Islet precursor cell (in vitro differentiated cells): ENCODE measurements at regions not wholly inside any gene's neighbourhood (a gene's known extent, or its start where the extent isn't known, plus 50 kb on each side); places are given as distances from the start of the nearest gene placed in this dataset.
A peak's percentile ranks its signal among the peaks of the same experiment; 100 is the strongest.

Experiments used
- DNase-seq: peaks from one replicate; pipeline ENCODE4 v3.0.0-alpha.2; 2018

DNA sequence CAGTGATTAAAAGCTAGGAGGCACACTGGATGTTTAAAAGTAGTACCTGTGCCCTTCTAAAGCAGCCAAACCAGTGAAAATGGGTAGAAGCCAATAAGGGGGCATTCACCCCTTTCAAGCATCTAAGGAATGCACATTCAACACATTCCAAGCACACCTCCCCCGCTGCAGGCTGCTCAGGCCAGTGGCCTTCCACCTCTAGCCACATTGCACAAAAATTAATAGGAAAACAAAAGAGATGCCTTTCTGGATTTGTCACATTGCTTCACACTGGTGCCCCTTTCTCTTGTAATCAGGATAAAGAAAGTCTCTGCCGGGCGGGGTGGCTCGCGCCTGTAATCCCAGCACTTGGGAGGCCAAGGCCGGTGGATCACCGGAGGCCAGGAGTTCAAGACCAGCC lies 834.0 kb downstream of the USP25 start:
- DNase-seq: peak; percentile 88

GRCh38 chr21:16568244-16568643 lies 838.5 kb downstream of the USP25 start:
- no peak for DNase-seq

DNA sequence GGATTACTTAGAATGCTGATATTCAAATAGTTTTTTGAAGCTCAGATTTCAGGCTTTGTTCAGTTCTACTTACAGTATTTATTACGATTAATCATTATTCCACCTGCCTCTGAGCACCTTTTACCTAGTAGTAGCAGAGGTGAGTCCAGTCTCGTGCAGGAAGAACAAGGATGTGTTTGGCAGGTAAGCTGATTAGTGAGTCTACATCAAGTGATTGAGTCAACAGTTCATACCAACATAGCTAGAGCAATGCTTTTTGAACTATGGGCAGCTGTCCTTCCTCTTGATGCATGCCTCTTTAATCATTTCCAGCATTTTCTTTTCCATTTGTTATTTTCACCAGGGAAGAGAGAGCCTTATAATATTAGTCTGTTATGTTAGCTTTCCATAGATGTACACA lies 838.9 kb downstream of the USP25 start:
- DNase-seq: no peak

- no peak for DNase-seq
Observed at GRCh38 chr21:16569679-16570078, 839.9 kb downstream of the USP25 start.

GRCh38 chr21:16570171-16570570 lies 840.4 kb downstream of the USP25 start:
- no peak for DNase-seq

DNA sequence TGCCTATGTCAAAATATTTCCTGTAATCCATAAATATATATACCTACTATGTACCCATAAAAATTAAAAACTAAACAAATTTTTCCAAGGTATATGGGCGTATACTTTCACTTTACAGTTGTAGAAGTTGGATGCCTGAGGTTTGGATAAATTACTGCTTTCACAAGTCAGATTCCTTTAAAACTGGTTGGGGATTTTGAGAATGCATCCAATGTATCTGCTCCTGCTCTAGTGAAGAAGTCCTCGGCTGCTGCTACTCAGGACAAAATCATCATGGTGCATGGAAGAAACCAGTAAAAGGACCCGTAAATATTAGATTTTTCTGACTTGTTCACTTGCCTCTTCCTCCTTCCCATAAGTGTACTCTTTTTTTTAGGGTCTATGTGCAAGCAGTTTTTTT lies 841.1 kb downstream of the USP25 start:
- no peak for DNase-seq

- DNase-seq: no peak
Observed at GRCh38 chr21:16571594-16571993, 841.8 kb downstream of the USP25 start.

DNA sequence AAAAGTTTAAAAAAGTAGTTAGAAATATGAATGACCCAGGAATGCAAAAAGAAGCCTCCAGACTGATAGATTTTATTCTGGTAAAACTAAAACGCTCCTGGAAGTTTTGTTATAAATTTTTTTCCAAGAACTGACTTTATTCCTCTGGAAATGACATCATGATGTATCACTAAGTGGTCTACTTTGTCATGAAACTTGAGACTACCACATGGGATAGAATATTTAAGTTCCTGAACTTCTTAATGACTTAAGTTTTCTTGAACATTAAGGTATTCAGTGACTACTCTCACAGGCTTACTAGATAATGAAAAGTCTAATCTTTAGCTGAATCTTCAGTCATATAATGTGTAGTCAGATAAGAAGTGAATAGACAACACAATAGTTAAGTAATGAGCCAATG lies 842.2 kb downstream of the USP25 start:
- DNase-seq: no peak

GRCh38 chr21:16573578-16573977 lies 843.8 kb downstream of the USP25 start:
- peak; percentile 72 for DNase-seq

DNA sequence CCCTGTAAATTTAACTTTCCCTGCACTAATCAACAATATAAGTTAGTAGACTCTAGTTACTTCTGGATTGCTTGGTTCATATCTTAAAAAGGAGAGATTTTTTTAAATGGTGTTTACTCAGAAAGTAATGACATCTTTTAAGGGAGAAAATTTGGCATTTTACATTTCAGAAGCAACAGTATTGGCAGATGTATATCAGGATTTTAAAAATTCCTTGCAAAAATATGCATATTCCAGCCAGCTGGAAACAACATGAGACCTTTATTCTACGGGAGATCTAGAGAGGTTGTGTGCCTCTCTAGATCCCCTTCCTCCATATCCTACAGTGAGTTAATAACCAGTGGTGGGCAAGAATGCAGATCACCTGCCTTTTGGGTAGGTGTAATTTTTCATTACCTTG lies 848.2 kb downstream of the USP25 start:
- no peak for DNase-seq

DNA sequence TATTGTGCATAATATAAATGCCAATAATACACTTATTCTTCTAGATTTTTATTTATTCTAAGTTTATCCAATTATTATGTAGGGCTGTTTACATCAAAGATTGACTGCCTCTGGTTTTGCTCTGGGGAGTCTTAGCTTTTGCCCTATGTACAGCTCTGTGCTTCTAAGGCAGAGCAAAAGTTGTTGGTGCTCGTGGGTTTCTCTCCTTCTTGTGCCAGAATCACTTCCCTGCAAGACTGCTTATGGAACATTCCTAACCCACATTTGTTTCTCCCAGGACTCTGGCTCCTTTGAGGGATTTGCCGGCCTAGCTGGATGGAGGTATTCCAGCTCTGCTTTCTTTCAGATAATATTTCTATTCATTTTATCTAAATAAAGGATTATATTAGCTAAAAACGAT lies 849.1 kb downstream of the USP25 start:
- no peak for DNase-seq

DNA sequence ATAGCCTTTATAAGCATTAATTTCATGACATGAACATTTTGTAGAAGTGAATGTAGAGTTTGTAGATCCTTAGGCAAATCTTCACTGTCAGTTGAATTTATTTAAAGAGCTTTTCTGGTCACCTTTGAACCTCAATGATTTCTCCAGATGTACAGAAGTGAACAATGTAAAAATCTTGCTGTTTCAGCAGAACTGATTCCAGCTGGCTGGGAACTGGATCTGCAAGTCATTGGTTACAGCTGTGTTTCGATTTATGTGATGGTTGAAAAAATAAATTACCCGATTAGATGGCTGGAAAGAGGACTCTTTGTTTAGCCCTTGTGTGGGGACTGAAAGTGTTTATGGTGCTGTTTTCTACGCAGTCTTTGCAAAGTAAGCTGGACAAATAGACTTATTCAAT lies 849.8 kb downstream of the USP25 start:
- DNase-seq: no peak

GRCh38 chr21:16580661-16581060 lies 850.9 kb downstream of the USP25 start:
- DNase-seq: no peak

- DNase-seq: no peak
Observed at GRCh38 chr21:16583556-16583955, 853.8 kb downstream of the USP25 start.

- no peak for DNase-seq
Observed at GRCh38 chr21:16584756-16585155, 855.0 kb downstream of the USP25 start.

DNA sequence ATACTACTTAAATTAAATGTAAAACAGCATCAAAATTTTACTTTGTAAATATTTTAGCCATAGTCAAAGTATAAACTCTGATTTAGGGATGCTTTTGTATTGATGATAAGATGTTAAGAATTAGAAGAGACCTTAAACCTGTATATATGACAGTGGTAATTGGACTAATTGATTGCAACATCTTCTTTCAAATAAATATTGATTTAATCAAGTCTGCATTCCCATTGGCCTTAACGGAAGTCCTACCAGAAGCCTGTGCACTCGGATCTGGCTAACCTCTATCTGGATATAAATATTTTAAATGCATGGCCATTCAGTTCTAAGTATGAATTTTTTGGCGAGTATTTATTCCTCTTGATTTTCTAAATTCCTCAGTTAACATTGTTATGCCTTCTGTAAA lies 856.1 kb downstream of the USP25 start:
- no peak for DNase-seq

DNA sequence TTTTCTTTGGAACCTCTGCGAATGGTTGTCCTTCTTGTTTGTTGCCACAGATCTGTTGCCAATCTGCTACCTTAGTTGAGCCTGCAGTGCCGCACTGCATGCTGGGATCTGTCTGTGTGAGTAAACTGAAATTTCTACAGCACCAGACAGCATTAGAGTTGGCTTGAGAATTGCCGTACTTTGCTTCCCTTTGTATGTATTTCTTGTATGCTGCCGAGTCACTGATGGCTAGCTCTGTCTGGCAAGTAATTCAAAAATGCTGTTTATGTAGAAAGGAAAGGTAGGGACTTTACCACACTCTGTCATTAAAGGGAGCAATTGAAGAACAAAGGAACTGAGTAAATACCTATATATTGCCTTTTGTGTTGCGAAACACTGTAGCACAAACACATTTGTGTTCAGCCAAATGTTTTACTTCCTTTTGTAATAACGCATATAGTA lies 857.4 kb downstream of the USP25 start:
- DNase-seq: peak; percentile 70

DNA sequence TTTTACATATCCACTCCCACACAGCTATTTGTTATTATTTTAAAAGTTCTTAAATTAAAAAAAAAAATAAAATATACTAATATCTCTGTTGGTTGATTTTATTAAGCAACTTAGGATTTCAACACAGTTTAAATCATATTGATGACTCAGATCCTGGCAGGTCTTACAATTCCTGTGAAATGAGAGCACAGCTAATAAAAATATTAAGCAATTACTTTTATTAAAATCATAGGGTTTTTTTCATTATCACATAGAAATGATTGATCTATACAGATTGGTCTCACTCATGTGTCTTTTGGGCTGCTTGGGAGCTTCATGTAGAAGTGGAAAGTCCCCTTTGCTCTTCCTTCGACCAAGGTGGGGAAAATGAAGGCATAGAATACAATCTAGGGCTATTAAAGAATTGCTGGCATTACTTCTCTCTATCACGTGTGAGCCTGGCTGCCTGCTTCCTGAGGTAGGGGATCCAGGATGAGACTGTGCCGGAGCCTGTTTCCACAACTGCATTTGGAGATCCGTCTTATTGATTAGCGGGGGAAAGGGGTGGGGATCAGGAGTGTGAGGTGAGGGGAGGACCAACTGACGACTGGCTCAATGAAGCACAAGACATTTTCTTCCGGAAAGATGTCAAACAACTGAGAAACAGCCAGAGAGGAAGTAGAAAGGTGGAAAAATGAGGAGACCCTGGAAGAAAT lies 858.0 kb downstream of the USP25 start:
- peak; percentile 72 for DNase-seq

DNA sequence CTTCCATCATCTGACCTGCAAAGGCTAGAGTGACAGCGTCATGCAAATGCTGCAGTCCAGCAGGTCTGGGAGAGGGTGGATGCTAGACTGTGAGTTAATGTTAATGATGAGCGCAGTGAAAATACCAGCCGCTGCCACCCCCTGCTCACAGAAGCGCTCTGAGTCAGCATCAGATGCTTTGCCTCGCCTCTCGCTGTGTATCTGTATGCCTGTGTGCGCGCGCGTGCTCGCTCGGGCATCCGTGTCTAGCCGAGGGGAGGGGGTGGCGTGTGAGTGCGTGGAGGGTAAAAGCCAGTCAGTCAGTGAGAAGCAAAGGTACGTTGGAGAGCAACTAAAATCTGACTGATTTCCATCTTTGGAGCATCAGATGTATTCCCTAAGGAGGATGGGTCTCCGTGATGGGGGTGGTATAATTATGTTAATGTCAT lies 858.7 kb downstream of the USP25 start:
- peak; percentile 97 for DNase-seq

- DNase-seq: no peak
Observed at GRCh38 chr21:16589006-16589898, 859.5 kb downstream of the USP25 start.

- no peak for DNase-seq
Observed at GRCh38 chr21:16590186-16590585, 860.4 kb downstream of the USP25 start.

DNA sequence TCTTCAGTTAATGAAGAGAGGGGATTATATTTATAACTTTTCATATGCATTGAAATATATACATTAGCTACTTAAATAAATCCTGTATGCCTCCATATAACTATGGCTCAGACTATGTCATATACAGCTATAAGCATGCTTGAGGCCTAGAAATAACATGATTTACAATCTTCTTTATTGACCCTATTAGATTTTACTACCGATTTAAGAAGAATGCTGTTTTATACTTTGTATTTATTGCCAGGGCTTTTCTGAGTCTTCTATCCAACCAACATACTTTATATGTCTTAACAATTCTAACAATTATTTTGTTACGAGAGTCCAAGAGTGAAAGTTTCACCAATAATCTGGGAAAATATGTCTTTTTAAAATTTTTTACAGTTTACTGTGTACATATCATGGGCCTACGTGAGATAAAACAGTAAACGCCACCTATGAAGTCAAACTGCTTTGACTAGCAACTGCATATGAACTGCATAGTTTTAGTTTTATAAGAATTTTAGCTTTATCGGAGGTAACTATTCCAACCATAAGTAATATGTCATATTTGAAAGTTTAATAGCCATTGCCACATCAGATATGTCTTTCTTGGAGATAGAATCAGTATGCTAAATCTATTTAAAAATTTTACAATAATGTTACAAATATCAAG lies 861.0 kb downstream of the USP25 start:
- no peak for DNase-seq

DNA sequence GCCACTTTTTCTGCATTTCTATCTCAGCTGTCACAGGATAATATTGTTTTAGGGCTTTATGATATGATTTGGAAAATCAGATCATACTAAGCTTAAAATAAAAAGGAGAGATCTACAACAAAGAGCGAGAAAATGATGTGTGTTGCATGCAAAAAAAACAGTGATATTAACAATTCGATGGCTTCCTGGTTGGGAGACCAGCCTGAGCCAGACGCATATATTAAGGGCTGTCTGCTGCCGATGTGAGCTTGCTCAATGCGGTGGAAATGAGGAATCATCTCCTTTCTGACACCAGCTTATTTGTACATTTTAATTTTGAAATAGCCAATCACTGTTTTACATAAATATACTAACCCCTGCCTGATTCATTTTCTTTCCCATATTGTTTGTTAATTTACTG lies 862.6 kb downstream of the USP25 start:
- DNase-seq: no peak

DNA sequence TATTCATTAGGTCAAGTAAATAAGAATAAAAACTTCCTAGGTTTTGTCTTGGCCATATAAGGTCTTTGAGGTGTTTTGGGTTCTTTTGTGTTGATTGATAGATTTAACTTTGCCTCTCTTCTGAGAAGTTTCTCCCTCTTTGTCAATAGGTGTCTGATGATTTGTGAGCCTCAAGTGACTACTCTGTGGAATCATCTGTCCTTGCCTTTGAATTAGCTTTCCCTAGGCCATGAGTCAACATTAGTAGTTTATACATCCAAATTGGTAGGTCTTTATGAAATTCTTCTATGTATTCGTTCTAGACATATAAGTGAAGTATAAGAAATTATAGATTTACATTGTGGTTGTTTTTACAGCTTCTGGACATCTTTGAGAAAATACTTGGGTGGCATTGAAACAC lies 864.4 kb downstream of the USP25 start:
- no peak for DNase-seq
